Caco-2 (cell line): ENCODE measurements at regions not wholly inside any gene's neighbourhood (a gene's known extent, or its start where the extent isn't known, plus 50 kb on each side); places are given as distances from the start of the nearest gene placed in this dataset.

Experiments
- BruUV-seq: library from RNA; stranded (reverse); fragments of 400-500 nt; replicated peaks from 2 replicates; lab custom pipeline; 2021; lab: Mats Ljungman, UMichigan
- CTCF ChIA-PET: fragments of 300-600 bp; sonication (Branson Sonifier 250); formaldehyde crosslinking; loops from one replicate; lab custom pipeline; 2022; ENCODE audit warnings: antibody characterized with exemption; lab: Charles Lee
- POLR2A ChIA-PET: fragments of 300-600 bp; sonication (Branson Sonifier 250); formaldehyde crosslinking; loops from one replicate; lab custom pipeline; 2022; ENCODE audit warnings: antibody characterized with exemption; lab: Charles Lee
- DNase-seq, 2 experiments: peaks; one replicate each; pipeline versions ENCODE4 v3.0.0 to v3.0.0-alpha.2; 2020 to 2022
- H3K27me3 ChIP-seq: replicated peaks from 2 replicates; pipeline ENCODE4 v1.6.0; 2011; ENCODE audit warnings: low read length; ENCODE audit not compliant: control insufficient read depth, insufficient read depth
- H3K36me3 ChIP-seq: 2 replicates; pipeline ENCODE4 v1.5.1; 2011; ENCODE audit warnings: low read length; ENCODE audit not compliant: control insufficient read depth, insufficient read depth
- H3K4me1 ChIP-seq: fragments of 250-450 bp; sonication (Bioruptor Pico); 2 replicates; pipeline ENCODE4 v1.5.1; 2020; ENCODE audit warnings: mild to moderate bottlenecking
- H3K4me3 ChIP-seq: 2 replicates; pipeline ENCODE4 v1.5.1; 2011; ENCODE audit warnings: low read depth, mild to moderate bottlenecking, control low read depth, low read length
- H3K9me3 ChIP-seq: fragments of 250-450 bp; sonication (Bioruptor Pico); 2 replicates; pipeline ENCODE4 v1.5.1; 2020; ENCODE audit warnings: mild to moderate bottlenecking, moderate library complexity
- H3K27ac Mint-ChIP-seq: one replicate; pipeline ENCODE4 v1.8.0; 2022; ENCODE audit warnings: mixed read lengths; ENCODE audit not compliant: unreplicated experiment
- H3K27me3 Mint-ChIP-seq: one replicate; pipeline ENCODE4 v1.8.0; 2022; ENCODE audit warnings: mixed read lengths; ENCODE audit not compliant: insufficient read depth, unreplicated experiment
- H3K36me3 Mint-ChIP-seq: one replicate; pipeline ENCODE4 v1.8.0; 2022; ENCODE audit warnings: mild to moderate bottlenecking, mixed read lengths; ENCODE audit not compliant: insufficient read depth, unreplicated experiment
- H3K4me1 Mint-ChIP-seq: one replicate; pipeline ENCODE4 v1.8.0; 2022; ENCODE audit warnings: low read depth, mixed read lengths; ENCODE audit not compliant: unreplicated experiment
- H3K4me3 Mint-ChIP-seq: one replicate; pipeline ENCODE4 v1.8.0; 2022; ENCODE audit warnings: mild to moderate bottlenecking, moderate library complexity, mixed read lengths; ENCODE audit not compliant: unreplicated experiment
- H3K9me3 Mint-ChIP-seq: one replicate; pipeline ENCODE4 v1.8.0; 2022; ENCODE audit warnings: mixed read lengths; ENCODE audit not compliant: unreplicated experiment
- intact Hi-C: fragments of 100-400 bp; cut with micrococcal nuclease; formaldehyde crosslinking; loops from one replicate; pipeline ENCODE4 v1.10.0; 2022; ENCODE audit not compliant: unreplicated experiment
- TF ChIP-seq, protein P1 (sequence below), 2 experiments: fragments of 200-600 bp in 1 of 2; IDR thresholded peaks; 1 replicate in 1 of 2; 2 replicates in 1 of 2; pipeline versions ENCODE4 v1.5.1 to v1.8.0; 2011 to 2022; ENCODE audit warnings: antibody characterized with exemption in 1 of 2, control low read depth in 1 of 2, inconsistent platforms in 1 of 2, low read depth in 1 of 2, low read length in 1 of 2, mild to moderate bottlenecking in 1 of 2, moderate library complexity in 1 of 2; ENCODE audit not compliant: insufficient read depth in 1 of 2, severe bottlenecking in 1 of 2, unreplicated experiment in 1 of 2

DNA sequence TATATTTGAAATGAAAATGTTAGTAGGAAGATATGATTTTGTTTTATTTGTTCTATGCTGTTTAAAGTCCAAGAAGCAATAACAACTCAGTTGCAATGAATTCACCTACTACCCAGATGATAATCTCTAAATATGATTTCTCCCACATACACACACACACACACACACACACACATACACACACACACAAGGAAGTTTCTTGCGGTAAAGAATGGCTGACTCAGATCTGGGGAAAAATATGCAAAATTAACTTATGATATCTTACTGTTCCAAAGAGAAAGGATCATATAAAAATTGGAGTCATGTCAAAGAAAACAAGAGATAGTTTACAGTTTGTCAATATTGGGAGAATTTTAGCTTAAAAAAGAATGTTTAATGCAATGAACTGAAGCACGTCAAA, 456.7 kb downstream of the SLC16A7 start:
- Mint-ChIP-seq H3K4me3 (no peak overlapping the region), H3K4me1 (no peaks in the 10 kb centered on the region), H3K9me3 (no peaks in the 10 kb centered on the region), H3K27me3 (no peaks in the 10 kb centered on the region), H3K36me3 (no peaks in the 10 kb centered on the region), H3K27ac (no peak overlapping the region)
- DNase-seq = no peak
- intact Hi-C loops = no loop called here
- ChIA-PET CTCF (no interaction called here), POLR2A (no interaction called here)
- no TSS peak for BruUV-seq
- TF ChIP-seq, protein P1, sequence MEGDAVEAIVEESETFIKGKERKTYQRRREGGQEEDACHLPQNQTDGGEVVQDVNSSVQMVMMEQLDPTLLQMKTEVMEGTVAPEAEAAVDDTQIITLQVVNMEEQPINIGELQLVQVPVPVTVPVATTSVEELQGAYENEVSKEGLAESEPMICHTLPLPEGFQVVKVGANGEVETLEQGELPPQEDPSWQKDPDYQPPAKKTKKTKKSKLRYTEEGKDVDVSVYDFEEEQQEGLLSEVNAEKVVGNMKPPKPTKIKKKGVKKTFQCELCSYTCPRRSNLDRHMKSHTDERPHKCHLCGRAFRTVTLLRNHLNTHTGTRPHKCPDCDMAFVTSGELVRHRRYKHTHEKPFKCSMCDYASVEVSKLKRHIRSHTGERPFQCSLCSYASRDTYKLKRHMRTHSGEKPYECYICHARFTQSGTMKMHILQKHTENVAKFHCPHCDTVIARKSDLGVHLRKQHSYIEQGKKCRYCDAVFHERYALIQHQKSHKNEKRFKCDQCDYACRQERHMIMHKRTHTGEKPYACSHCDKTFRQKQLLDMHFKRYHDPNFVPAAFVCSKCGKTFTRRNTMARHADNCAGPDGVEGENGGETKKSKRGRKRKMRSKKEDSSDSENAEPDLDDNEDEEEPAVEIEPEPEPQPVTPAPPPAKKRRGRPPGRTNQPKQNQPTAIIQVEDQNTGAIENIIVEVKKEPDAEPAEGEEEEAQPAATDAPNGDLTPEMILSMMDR (IDR thresholded peaks at IDR 0.05; ENCODE audit: insufficient read depth in 1 of 2, low read depth in 1 of 2, low read length in 1 of 2, severe bottlenecking in 1 of 2, unreplicated experiment in 1 of 2) = no peak
- Histone ChIP-seq H3K36me3 (no peaks in the 10 kb centered on the region), H3K9me3 (no peaks in the 10 kb centered on the region), H3K4me3 (no peak overlapping the region), H3K4me1 (no peaks in the 10 kb centered on the region), H3K27me3 (no peaks in the 10 kb centered on the region)

DNA sequence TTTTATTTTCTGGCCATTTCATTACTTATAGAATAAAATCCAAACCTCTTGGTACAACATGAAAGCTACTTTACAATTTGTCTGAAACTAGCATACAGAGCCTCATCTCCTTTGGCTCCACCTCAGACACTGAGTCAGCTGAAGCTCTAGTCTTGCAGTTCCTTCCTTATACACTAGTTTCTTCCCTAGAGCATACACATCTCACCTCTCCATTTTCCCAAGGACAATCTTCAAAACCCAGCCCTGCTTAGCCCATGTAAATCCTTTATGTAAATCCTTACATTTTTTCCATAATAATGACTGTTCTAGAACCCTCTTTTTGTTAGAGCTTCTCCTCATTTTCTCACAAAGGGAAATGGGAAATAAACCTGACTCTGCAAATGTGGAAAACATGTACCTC, 463.4 kb downstream of the SLC16A7 start:
- no peaks in the 10 kb centered on the region for H3K36me3 Mint-ChIP-seq
- H3K9me3 Mint-ChIP-seq = no peaks in the 10 kb centered on the region
- no peak overlapping the region for H3K27ac Mint-ChIP-seq
- Histone ChIP-seq H3K27me3 (no peaks in the 10 kb centered on the region), H3K9me3 (no peaks in the 10 kb centered on the region), H3K4me1 (no peaks in the 10 kb centered on the region), H3K36me3 (no peaks in the 10 kb centered on the region), H3K4me3 (no peak overlapping the region)
- BruUV-seq = no TSS peak
- no peak for DNase-seq
- ChIA-PET CTCF (no interaction called here), POLR2A (no interaction called here)
- H3K4me3 Mint-ChIP-seq = no peak overlapping the region
- intact Hi-C loops = no loop called here
- no peaks in the 10 kb centered on the region for H3K4me1 Mint-ChIP-seq
- TF ChIP-seq, protein P1 (IDR thresholded peaks at IDR 0.05; ENCODE audit: insufficient read depth in 1 of 2, low read depth in 1 of 2, low read length in 1 of 2, severe bottlenecking in 1 of 2, unreplicated experiment in 1 of 2) = no peak
- H3K27me3 Mint-ChIP-seq = no peaks in the 10 kb centered on the region

DNA sequence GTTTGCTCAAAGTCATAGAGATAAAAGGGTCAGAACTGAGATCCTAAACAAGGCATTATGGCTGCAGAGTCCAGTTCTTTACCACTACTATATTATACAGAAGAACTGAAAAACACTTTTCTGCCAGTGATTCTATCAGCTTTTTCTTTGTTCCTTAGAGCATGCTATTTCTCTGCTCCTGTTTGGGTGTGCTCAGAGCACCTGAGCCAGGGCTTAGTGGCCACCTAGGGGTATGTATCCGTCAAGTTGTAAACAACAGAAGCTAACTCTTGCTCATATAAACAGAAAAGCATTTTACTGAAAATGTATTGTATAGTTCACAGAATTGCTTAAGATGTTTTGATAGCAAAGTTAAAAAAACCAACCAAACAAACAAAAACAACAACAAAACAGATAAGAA, 470.8 kb downstream of the SLC16A7 start:
- CTCF ChIA-PET = no interaction called here
- Mint-ChIP-seq H3K27ac (no peak overlapping the region), H3K9me3 (no peaks in the 10 kb centered on the region), H3K36me3 (no peaks in the 10 kb centered on the region), H3K4me1 (peaks cover 5% of the 10 kb centered on the region), H3K4me3 (no peak overlapping the region), H3K27me3 (no peaks in the 10 kb centered on the region)
- no peaks in the 10 kb centered on the region for H3K36me3 ChIP-seq
- no peak for DNase-seq
- H3K4me1 ChIP-seq = no peaks in the 10 kb centered on the region
- intact Hi-C loops = no loop called here
- H3K9me3 ChIP-seq = no peaks in the 10 kb centered on the region
- no peak overlapping the region for H3K4me3 ChIP-seq
- POLR2A ChIA-PET = no interaction called here
- no TSS peak for BruUV-seq
- TF ChIP-seq, protein P1 (IDR thresholded peaks at IDR 0.05; ENCODE audit: insufficient read depth in 1 of 2, low read depth in 1 of 2, low read length in 1 of 2, severe bottlenecking in 1 of 2, unreplicated experiment in 1 of 2) = no peak
- H3K27me3 ChIP-seq = no peaks in the 10 kb centered on the region
